ENCODE measurements at regions not wholly inside any gene's neighbourhood (a gene's known extent, or its start where the extent isn't known, plus 50 kb on each side); places are given as distances from the start of the nearest gene placed in this dataset.

DNA sequence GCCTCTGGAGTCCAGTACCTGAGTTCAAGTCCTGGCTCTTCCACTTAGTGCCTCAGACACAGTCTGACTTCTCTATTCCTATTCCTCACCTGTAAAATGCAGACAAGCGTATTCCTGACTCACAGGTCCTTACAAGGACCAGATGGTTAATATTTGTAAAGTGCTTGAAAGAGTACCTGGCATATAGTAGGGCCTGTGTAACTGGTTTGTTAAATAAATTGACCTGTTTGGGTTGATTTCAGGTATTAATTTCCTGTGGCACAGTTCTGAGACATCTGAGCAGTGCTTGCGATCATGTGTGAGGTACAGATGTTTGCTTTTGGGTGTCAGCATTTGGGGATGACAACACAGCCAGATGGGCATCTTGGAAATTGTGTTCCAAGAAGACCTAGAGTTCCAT lies 127.5 kb downstream of the APIP start:
- Histone ChIP-seq H3K4me1 (replicated peaks in 1 of 2) (peaks cover 0 to 3% of the 10 kb centered on the region in 2 donors), H3K27ac (no peak overlapping the region), H3K9me3 (replicated peaks in 1 of 3) (no peaks in the 10 kb centered on the region), H3K36me3 (replicated peaks in 1 of 2) (no peaks in the 10 kb centered on the region), H3K27me3 (no peaks in the 10 kb centered on the region), H3K4me3 (no peak overlapping the region)
- DNase-seq, result no peak
- intact Hi-C loops (cut with DNase I), result no loop called here
- no peak for TF ChIP-seq POLR2A (IDR thresholded peaks at IDR 0.05)
- TF ChIP-seq, protein P1, sequence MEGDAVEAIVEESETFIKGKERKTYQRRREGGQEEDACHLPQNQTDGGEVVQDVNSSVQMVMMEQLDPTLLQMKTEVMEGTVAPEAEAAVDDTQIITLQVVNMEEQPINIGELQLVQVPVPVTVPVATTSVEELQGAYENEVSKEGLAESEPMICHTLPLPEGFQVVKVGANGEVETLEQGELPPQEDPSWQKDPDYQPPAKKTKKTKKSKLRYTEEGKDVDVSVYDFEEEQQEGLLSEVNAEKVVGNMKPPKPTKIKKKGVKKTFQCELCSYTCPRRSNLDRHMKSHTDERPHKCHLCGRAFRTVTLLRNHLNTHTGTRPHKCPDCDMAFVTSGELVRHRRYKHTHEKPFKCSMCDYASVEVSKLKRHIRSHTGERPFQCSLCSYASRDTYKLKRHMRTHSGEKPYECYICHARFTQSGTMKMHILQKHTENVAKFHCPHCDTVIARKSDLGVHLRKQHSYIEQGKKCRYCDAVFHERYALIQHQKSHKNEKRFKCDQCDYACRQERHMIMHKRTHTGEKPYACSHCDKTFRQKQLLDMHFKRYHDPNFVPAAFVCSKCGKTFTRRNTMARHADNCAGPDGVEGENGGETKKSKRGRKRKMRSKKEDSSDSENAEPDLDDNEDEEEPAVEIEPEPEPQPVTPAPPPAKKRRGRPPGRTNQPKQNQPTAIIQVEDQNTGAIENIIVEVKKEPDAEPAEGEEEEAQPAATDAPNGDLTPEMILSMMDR (IDR thresholded peaks at IDR 0.05), result no peak
- WGBS, 4 donors, result 93 to 99% (median 95%) methylated on average over 2 of the region's 2 CpGs

DNA sequence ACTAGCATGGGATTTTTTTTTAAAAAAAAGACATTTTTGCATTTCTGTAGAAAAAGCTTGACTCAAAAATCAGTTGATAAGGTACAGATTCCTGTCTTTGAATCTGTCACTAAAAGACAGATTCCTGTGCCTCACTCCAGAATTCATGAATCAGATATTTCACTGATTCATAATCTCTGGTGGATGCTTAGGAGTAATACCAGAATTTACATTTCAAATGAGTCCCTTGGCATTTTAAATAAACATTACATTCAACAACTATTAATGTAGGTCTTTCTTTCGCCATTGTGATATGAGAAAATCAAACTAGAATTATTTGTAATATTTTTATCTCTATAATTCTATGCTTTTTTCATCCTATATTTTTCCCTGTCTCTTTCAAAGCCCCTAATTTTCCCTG lies 128.3 kb downstream of the APIP start:
- H3K4me3 ChIP-seq, result no peak overlapping the region
- no peak overlapping the region for H3K27ac ChIP-seq
- no peak for TF ChIP-seq POLR2A (IDR thresholded peaks at IDR 0.05)
- TF ChIP-seq, protein P1 (IDR thresholded peaks at IDR 0.05), result no peak
- DNase-seq, result no peak
- H3K27me3 ChIP-seq, result no peaks in the 10 kb centered on the region
- no peaks in the 10 kb centered on the region for H3K9me3 ChIP-seq (replicated peaks in 1 of 3)
- H3K4me1 ChIP-seq (replicated peaks in 1 of 2), result peaks cover 0 to under 1% of the 10 kb centered on the region in 2 donors
- intact Hi-C loops (cut with DNase I), result no loop called here
- no peaks in the 10 kb centered on the region for H3K36me3 ChIP-seq (replicated peaks in 1 of 2)
- 90 to 97% (median 95%) methylated on average over 1 of the region's 1 CpG for WGBS, 4 donors

DNA sequence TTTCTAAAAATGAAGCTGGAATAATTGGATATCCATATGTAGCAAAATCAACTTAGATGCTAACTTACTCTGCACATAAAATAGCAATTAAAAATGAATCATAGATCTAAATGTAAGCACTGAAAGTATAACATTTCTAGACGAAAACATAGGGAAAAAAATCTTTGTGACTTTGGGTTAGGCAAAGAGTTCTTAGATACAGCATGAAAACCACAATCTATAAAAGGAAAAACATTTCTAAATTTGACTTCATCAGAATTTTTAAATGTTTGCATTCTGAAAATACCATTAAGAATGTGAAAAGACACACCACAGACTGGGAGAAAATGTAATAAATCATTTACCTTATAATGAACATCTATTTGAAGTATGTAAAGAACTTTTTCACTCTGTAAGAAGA lies 128.8 kb downstream of the APIP start:
- Histone ChIP-seq H3K4me3 (no peak overlapping the region), H3K9me3 (replicated peaks in 1 of 3) (no peaks in the 10 kb centered on the region), H3K27ac (no peak overlapping the region), H3K36me3 (replicated peaks in 1 of 2) (no peaks in the 10 kb centered on the region), H3K27me3 (no peaks in the 10 kb centered on the region), H3K4me1 (replicated peaks in 1 of 2) (no peaks in the 10 kb centered on the region)
- TF ChIP-seq, protein P1 (IDR thresholded peaks at IDR 0.05), result no peak
- no peak for TF ChIP-seq POLR2A (IDR thresholded peaks at IDR 0.05)
- DNase-seq, result no peak
- intact Hi-C loops (cut with DNase I), result no loop called here
- 36 to 75% (median 52%) methylated on average over 1 of the region's 1 CpG for WGBS, 4 donors

DNA sequence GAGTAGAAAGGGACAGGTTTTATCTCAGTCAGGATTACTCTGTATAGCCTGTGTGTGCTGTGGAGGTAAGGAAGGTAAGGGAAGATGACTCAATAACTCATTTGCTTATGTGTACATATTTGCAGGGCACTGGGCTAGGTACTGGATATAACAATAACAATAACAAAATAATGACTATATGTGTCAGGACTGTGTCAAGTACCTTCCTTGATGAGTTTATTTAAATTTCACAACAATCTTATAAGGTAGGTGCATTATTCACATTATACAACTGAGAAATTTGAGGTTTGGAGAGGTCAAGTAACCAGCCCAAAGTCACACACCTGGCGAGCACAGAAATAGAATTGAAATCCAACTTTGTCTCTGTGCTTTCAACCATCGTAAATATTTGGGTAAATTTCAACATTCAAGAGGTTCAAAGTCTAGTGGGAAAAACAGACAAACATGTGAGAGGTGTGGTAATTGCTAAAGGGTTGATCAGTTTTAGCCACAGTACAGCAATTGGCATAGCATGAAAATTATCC lies 131.8 kb downstream of the APIP start:
- TF ChIP-seq POLR2A (IDR thresholded peaks at IDR 0.05), result no peak
- TF ChIP-seq, protein P1 (IDR thresholded peaks at IDR 0.05), result no peak
- 43 to 83% (median 68%) methylated on average over 2 of the region's 2 CpGs for WGBS, 4 donors

More for the DNA sequence above, 131.8 kb downstream of the APIP start:
- no peak overlapping the region for H3K27ac ChIP-seq
- no peaks in the 10 kb centered on the region for H3K36me3 ChIP-seq (replicated peaks in 1 of 2)
- H3K4me1 ChIP-seq (replicated peaks in 1 of 2), result no peaks in the 10 kb centered on the region
- H3K4me3 ChIP-seq, result no peak overlapping the region
- intact Hi-C loops (cut with DNase I), result no loop called here
- DNase-seq, result no peak
- H3K9me3 ChIP-seq (replicated peaks in 1 of 3), result no peaks in the 10 kb centered on the region
- H3K27me3 ChIP-seq, result no peaks in the 10 kb centered on the region

All from adrenal gland (tissue), 9 donors.